NCI-H187 treated with DMSO at 0.1 percent for 48 hours (cell line): ENCODE measurements at regions not wholly inside any gene's neighbourhood (a gene's known extent, or its start where the extent isn't known, plus 50 kb on each side); places are given as distances from the start of the nearest gene placed in this dataset.

Experiments used
- DNase-seq: peaks from one replicate; lab custom pipeline; 2025; lab: John Stamatoyannopoulos, UW

DNA sequence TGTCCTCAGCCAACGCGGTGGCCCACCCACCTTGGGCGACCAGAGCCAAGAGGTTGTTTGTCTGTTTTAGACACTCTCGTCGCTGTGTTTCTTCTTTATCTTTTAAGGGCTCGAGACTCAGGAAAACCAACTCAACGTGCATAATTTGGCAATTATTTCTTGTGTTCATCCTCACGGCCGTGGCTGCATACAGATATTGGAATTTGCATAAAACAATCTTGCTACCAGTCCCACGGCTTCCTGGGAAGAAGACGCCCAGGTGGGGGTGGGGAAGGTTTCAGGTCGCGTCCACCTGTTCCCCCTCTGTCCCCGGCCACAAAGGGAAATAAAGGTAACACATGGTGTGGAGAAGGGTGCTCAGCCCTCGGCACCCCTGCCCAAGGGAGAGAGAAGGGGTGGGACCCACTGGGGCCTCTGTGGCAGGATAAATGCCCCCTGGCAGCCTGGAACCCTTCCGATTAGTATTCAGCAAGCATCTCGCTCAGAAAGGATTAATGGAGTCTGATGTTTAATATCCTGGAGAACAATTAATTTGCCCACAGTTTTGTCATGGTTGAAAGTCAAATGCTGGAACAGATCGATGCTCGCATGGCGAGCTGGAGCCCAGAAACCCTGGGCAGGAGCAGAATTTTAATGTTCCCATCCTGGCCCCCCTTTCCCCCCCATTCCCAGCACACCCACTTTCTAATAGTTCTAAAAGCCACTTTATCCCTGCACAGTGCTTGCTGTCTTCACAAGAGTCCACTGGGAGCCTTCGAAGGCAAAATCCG is 359.7 kb downstream of the MN1 start:
- no peak for DNase-seq

GRCh38 chr22:27443306-27443705 is 358.2 kb downstream of the MN1 start:
- DNase-seq = no peak

GRCh38 chr22:27445881-27446280 is 355.7 kb downstream of the MN1 start:
- DNase-seq = no peak

DNA sequence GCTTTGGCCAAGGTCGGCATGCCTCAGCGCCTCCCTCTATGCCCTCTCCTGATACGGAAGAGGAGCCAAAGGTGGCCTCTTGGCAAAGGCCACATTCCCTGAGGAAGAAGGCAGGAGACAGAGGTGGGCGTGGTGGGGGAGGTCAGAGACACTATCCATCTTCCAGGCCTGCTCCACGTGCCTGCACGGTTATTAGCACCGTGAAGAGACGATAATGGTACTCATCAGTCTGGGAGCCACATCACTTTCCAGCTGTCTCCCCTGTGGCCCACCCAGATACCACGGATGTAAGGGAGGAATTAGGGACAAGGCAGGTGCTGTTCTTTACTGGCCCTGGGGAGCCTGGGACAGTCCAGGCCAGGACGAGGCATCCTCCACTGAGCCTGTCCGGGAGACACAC is 354.3 kb downstream of the MN1 start:
- DNase-seq = no peak

DNA sequence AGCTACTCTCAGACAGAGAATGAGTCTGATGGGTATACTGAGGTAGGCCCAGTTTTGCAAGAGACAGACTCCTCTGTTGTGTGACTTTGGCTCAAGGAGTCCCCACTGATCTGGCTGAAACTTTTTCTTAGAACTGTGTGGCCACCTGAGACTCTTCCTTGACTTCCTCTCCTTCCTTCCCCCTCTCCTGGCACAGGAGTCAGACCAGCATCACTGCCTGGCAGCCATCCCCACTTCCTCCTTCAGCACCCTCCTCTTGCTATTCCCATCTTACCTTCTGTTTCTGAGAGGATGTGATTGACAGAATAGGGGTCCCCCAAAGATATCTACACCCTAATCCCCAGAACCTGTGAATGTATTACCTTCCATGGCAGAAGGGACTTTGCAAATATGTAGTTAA is 351.1 kb downstream of the MN1 start:
- no peak for DNase-seq

DNA sequence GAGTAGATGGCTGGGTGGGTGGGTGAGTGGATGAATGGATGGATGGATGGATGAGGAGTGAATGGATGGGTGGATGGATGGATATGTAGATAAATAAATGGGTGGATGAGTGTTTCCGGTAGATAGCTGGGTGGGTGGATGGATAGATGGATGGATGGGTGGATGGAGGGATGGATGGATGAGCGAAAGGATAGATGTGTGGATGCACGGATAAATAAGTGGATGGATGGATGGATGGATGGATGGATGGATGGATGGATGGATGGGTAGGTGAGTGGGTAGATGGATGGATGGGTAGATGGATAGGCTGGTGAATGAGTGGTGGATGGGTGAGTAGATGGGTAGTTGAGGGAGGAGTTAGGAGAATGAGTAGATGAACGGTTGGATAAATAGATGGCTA is 349.3 kb downstream of the MN1 start:
- DNase-seq = no peak

DNA sequence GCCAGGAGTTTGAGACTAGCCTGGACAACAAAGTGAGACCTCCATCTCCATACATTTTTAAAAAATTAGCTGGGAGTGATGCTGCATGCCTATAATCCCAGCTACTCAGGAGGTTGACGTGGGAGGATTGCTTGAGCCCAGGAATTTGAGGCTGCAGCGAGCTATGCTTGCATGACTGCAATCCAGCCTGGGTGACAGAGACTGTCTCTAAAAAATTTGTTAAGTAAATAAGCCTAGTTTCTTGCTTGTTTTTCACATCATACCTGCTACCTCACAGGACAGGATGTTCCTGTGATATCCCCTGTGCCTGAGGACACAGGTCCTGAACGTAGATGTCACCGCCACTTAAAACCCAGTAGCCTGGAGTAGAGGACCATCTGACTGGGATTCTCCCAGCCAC is 348.6 kb downstream of the MN1 start:
- DNase-seq = no peak

DNA sequence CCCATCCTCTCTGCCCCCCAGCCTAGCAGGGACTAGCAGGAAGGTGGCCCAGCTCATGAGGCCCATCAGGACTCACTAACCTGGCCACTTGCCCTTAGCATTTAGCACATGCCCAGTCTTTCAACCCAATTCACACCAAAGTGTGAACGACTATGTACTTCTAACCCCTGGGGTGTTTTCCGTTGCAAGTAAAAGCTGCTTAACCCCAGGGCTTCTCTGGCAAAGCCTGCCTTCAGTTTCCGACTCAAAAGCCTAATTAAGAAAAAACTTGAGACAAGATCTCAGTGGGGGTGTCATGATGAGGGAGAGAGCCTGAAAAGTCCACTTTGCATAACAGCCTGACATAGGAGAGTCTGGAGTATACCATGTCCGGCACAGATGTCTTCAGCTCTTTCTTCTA is 347.8 kb downstream of the MN1 start:
- no peak for DNase-seq

GRCh38 chr22:27454807-27455450 is 346.6 kb downstream of the MN1 start:
- no peak for DNase-seq

GRCh38 chr22:27455526-27455925 is 346.0 kb downstream of the MN1 start:
- DNase-seq = no peak

- no peak for DNase-seq
These were observed 344.7 kb downstream of the MN1 start for GRCh38 chr22:27456696-27457503.

GRCh38 chr22:27459999-27460398 is 341.6 kb downstream of the MN1 start:
- DNase-seq = no peak

DNA sequence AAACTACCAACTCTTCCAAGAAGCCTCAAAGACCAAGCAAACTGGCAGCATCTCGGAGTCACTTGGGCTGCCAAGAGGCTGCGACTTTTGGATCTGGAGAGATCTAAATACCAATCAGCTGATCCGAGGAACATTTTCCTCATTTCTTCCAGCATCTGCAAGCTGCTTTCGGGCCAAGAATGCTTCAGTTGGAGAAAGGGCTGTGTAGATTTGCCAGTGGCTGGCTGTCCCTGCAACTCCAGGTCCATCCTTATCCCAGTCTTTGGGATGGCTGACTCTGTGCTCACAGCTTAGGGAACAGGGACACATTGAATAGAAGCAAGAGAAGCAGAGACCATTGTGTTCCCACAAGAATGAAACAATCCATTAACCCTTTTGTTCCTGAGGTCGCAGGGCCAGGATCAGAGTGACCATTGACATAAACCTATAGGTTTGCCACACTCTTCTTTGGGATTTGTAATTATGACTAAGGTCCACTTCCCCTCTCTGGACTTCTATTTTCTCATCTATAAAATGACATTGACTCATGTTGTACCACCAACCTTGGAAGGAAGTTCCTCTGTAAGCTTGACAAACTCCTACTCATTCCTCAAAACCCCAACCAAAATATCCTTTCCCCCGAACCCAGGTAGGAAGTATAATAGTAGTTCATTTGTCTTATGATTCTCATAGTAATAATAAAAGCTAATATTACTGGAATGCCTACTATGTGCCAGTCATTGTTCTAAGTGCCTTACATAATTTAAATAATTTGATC is 340.8 kb downstream of the MN1 start:
- no peak for DNase-seq

DNA sequence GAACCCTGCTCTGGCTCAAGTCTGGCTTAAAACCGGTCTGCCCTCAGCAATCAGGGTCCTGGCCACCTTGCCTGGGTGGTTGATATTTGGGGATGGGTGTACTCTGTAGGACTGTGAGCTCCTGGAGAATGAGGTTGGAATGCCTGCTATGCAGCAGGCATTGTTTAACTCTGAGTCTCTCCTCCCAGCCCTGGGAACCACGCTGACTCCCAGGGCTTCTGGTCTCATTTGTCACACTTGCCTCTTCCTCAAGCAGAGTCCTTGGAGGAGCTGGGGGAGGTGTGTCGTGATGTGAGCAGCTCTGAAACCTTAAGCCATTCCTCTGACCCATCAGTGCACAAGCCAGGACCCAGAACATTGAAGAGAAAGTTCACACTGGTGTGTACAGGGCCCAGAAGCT is 340.1 kb downstream of the MN1 start:
- no peak for DNase-seq

DNA sequence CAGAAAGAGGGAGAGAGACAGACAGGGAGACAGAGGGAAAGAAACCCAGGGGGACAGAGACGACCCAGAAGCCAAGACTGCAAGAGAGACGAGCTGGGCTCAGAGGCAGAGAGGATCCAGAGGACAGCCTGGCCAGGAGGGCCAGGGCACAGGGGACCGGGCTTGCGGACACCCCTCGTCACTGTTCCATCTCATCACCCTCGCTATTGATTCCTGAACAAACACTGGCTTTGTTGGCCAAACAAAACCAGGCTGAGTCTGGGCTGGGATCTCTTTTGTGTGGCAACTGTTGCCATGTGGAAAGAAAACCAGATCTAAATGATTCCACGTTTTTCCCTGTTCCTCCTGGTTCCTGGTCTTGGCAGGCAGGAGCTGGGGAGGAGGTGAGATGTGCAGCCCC is 339.4 kb downstream of the MN1 start:
- no peak for DNase-seq

GRCh38 chr22:27463121-27463660 is 338.4 kb downstream of the MN1 start:
- DNase-seq = no peak

- no peak for DNase-seq
These were observed 335.3 kb downstream of the MN1 start for GRCh38 chr22:27466229-27466628.

DNA sequence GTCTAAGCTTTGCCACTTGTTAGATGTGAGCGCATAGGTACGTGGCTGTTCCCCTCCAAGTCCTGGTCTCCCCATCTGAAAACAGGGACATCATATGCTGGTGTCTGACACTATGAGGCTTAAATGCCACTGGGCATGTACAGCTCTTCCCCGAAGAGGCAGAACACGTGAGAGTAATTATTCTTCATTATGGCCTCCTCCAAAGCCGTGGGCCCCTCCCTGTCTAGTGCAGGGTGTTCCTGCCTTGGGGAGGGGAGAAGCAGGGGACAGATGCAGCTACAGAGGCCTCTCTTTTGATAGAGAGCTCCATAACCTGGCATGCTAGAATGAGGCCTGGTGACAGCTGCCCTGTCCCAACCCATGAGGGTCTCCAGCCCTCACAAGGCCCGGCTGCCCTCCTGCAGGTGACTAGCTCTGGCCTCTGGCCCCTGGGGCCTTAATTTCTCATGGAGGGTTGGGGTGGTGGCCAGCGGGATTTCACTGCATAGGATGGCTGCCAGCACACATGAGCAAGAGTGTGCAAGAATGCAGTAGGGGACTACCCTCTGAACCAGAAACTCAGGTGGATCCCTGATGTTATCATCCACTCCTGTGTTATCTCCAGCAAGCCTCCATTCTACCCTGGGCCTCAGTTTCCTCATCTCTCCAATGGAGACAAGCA is 334.6 kb downstream of the MN1 start:
- DNase-seq = no peak

- no peak for DNase-seq
These were observed 333.8 kb downstream of the MN1 start for GRCh38 chr22:27467711-27468110.

- DNase-seq = no peak
These were observed 332.8 kb downstream of the MN1 start for GRCh38 chr22:27468712-27469111.

DNA sequence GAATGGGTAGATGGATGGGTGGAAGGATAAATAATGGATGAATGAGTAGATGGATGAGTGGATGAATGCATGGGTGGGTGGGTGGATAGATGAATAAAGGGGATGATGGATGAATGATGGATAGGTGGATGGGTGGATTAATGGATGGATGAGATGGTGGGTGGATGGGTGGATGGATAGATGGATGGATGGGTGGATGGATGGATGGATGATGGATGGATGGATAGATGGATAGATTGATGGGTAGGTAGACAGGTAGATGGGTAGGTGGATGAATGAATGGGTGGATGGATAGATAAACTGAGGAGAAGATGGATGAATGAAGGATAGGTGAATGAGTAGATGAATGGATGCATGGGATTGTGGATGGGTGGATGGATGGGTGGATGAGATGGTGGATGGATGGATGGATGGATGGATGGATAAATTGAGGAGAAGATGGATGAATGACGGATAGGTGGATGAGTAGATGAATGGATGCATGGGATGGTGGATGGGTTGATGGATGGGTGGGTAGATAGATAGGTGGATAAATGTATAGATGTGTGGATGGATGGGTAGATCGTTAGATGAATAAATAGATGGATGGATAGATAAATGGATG is 331.3 kb downstream of the MN1 start:
- DNase-seq = no peak
